NCI-H2081 treated with DMSO at 0.1 percent for 48 hours (cell line): ENCODE measurements at regions not wholly inside any gene's neighbourhood (a gene's known extent, or its start where the extent isn't known, plus 50 kb on each side); places are given as distances from the start of the nearest gene placed in this dataset.
"Not testable (repeated sequence)": the region's sequence is repeated elsewhere in the genome, so short reads cannot be mapped to it uniquely, and the experiment has no call there.

Experiments
- DNase-seq: peaks from one replicate; lab custom pipeline; 2025; lab: John Stamatoyannopoulos, UW

DNA sequence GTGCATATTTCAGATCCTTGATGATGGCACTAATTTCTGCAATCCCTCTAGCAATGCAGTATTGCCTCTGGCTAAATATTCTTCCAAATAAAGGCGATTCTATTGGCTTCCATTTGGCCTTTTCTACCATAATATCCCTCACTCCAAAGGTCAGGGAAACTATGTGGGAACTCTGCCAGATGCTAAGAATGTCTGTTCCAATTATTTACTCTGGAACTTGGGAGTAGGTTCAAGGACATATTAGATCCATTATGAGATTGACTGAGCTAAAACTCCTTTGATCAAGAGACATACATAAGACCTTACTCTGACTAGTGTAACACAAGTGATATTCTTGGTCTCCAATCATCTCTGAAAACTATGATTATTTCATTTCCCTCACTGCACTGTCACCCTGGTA lies 674.5 kb upstream of the NECTIN3 start:
- no peak for DNase-seq

DNA sequence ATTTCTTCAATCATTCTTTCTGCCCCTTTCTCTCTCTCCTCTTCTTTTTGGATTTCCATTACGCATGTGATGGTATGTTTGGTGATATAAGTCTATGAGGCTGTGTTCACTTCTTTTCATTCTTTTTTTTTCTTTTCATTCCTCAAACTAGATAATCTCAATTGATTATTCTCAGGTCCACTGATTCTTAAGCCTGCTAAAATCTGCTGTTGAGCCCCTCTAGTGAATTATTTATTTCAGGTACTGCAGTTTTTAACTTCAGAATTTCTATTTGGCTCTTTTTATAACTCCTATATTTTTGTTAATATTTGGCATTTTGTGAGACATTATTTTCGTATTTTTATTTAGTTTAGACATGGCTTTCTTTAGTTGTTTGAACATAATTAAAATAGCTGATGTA lies 671.3 kb upstream of the NECTIN3 start:
- no peak for DNase-seq

DNA sequence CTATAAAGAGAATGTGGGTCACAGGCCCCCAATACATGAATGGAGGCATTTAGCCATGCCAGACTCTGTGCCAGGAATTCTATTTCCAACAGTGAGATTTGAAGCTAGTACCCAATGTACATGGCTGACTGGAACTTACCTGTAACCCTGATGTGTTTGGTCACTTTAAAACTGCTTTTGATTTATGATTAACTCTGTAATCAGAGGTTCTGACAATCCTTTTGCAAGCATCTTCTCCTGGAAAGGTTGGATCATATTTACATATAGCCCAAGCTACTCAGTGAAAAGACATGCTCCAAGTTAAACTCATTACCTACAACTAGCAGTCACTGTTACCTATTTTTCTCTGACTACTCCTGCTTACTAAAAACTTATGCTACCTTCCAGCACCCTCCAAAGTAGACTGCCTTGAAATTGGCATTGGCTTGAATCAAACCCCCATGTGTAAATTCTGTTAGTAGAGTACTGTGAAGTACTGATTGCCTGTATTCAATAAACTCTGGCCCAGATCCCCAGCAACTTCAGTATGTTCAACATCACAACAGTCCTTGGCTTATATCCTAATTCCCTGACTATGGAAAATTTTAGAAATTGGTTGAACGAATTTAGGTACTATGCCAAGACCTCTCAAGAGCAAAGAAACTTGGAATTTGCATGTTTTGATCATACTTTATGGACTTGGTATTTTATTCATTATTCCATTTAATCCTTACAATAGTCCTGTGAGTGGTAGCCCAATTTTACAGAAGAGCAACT lies 665.6 kb upstream of the NECTIN3 start:
- DNase-seq, result no peak

DNA sequence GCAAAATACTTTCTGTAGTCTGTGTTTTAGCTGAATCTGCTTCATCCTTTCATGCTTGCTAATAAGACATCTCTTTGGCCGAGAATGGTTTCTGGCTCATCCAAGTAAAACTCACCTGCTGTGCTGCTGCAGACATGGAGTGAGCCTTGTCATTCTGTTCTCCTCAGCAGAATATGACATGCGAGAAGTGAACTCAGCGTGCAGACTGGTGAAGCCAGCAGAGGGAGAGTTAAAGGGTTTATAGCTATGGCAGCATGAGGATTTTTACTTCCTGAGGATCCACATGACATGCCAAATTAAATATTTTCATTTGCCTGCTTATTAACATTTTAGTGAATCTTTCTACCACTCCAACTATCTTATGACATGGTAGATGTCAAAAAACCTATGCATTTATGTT lies 658.4 kb upstream of the NECTIN3 start:
- DNase-seq, result no peak

DNA sequence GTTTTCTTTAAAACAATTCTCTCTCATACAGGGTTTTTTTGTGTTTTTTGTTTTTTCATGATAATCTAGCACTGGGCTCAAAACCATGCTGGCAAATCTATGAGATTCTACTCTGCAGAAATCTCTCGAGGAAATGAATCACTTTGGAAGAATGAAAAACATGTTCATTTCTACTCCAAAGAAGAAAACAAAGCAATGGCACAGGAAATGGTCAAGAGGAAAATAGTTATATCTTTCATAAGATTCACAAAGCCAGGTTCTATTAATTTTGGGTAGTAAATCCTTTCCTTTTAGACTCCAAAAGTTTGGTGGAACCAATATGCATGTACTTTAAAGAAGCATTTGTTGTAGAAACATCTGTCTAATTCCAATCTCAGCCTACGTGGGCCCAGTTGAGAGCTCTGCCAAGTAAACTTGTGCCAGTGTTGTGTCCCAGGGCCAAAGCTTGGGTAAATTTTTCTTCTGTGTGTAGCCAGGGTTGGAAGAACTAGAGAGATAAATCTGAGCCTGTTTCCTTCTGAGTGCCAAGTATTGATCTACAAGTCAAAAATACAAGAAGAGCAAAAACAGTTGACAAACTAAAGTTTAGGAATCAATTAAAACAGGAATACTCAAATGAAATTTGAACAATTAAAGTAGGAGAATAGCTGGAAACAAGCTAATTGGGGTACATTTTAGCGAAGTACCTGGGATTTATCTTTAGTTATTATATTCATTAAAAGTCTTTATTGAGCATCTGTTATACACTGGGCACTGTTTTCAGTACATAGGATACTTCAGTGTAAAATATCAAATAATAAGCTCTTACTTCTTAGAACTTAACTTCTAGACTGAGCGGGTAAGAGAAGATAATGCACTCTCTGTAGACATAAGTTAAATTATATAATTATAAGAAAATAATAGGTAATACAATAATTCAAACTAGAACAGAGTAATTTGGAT lies 657.5 kb upstream of the NECTIN3 start:
- no peak for DNase-seq

DNA sequence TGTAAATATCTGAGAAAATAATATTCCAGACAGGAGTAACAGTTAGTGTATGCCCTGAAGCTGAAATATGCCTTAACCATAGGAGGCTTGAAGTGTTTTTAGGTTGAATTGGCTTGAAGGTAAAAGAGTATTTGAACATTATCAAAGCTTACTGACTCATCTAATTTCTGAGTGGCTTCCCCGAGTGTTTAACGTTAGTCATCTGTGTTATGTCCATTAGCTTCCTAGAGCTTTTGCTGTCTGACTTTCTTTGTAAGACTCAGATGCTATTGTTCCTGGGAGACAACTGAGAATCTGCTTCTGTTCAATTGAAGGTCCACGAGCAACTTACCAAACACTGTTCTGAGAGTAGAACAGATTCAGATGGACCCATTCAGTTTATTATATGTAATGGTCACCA lies 656.8 kb upstream of the NECTIN3 start:
- no peak for DNase-seq

DNA sequence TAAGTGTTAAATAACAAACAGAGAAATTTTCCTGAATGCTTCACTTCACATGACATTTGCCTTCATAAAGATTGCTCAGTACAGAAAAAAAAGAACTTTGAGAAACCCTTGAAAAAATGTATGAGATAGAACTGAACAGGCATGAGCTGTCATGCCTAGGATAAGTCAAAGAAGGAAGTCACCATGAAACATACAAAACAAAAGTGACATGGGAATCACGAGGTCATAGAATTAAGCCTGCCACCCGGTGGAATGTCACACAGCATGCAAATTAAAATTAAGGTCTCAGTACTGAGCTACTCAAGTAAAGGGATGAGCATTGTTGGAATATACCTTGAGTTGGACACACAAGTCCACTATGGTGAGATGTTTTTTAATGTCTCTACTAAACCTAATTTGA lies 652.5 kb upstream of the NECTIN3 start:
- no peak for DNase-seq

DNA sequence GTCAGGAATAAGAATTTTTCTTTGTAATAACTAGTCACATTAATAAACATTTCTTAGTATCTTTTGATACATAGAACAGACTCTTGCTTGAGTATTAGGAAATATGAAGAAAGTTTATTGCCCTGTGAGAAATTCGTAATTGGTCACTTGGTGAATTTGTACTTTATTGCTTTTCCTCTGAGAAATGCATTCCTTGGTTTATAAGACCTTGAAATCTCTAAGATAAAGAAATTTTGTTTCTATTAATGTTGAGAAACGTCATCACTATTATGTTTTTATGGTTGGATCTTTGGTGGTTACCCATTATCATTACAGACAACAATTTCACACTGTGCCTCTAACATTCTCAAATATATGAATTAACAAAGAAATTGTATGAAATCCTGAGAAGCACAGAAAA lies 652.0 kb upstream of the NECTIN3 start:
- DNase-seq, result no peak

DNA sequence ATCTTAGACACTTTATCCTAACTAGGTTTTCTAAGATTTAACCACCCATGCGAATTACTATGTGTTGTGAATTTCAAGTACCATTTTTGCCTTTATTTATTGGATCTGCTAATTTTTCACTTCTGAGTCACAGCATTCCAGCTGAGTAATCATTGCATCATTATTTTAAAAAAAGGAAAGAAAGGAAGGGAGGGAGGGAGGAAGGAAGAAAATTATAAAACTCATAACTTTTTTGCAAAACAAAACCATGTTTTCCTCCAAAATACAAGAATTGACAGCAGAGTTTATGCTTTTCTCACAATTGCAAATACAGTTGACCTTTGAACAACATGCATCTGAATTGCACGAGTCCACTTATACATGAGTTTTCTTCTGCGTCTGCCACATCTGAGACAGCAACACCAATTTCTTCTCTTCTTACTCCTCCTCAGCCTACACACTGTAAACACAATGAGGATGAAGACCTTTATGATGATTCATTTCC lies 651.4 kb upstream of the NECTIN3 start:
- no peak for DNase-seq

DNA sequence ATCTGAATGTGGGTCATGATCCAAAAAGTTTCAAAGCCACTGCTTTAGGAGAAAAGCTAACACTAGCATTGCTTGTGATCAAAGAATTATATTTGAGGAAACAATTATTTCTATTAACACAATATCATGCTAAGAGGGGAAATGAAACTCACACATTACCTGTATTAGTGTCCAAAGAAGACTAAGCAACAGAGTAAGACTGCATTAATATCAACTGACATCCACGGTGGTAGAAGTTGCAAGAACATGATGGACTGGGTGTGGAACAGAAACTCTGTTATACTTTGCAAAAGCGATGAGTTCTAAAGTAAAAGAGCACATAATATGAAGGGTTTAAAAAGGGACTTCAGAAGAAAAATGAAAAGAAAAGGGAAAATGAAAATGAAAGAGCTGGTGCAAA lies 648.3 kb upstream of the NECTIN3 start:
- no peak for DNase-seq

DNA sequence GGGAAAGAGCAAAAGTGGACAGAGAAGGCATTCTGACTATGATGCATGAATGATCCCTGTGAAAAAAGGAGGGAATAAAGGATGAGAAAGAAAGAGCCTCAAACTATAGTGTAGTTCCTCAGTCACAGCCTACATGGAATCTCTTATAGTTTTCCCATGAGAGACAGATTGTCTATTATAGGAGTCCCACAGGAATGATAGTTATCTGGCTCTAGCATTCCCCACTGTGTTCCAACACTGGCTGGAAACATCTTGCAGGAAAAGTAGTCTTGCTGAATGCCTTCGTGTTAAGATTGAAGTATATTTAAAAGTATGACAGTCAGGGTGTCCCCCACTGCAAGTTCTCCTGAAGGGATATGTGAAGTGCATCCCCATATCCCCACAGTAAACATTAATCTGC lies 641.5 kb upstream of the NECTIN3 start:
- DNase-seq, result no peak

DNA sequence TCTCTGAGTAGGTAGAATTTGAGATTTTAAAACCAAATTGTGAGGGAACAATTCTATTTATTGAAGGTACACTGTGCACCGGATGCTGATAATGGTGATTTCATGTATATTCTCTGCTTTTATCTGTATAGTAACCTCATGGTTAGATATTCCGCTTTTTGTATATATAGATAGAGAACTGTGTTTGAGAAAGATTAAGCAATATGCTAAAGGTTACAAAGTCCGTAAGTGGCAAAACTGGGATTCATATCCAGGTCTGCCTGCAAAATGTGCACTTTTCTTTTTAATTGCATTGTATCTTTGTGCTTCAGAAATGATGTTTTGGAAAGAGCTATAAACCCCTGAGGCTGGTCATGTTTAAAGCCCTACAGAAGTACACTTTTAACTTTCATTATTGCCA lies 635.4 kb upstream of the NECTIN3 start:
- DNase-seq, result no peak

DNA sequence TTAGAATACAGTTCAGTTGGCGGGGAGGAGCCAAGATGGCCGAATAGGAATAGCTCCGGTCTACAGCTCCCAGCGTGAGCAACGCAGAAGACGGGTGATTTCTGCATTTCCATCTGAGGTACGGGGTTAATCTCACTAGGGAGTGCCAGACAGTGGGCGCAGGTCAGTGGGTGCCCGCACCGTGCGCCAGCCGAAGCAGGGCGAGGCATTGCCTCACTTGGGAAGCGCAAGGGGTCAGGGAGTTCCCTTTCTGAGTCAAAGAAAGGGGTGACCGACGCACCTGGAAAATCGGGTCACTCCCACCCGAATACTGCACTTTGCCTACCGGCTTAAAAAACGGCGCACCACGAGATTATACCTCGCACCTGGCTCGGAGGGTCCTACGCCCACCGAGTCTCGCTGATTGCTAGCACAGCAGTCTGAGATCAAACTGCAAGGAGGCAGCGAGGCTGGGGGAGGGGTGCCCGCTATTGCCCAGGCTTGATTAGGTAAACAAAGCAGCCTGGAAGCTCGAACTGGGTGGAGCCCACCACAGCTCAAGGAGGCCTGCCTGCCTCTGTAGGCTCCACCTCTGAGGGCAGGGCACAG lies 631.5 kb upstream of the NECTIN3 start:
- DNase-seq, result not testable (repeated sequence)

DNA sequence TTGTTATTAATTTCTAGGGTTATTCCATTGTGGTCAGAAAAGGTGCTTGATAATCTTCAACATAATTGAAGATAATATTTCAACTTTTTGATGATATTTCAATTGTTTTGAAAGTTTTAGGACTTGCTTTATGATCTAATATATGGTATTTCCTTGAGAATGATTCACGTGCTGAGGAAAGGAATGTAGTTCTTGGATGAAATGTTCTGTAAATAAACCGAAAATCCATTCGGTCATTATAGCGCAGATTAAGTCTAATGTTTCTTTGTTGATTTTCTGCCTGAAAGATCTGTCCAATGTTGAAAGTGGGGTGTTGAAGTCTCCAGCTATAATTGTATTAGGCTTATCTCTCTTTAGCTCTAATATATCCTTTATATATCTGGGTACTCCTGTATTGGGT lies 617.5 kb upstream of the NECTIN3 start:
- DNase-seq, result no peak

DNA sequence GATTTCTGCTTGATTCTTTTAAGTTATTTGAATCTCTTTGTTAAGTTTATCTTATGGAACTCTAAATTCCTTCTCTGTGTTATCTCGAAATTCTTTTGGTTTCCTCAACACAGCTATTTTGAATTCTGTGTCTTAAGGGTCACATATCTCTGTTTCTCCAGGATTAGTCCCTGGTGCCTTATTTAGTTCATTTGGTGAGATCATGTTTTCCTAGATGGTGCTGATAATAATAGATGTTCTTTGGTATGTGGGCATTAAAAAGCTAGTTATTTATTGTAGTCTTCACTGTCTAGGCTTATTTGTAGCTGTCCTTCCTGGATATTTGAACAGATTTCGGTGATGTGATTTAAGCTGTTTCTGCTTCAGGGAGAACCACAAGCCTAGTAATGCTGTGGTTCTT lies 615.6 kb upstream of the NECTIN3 start:
- DNase-seq, result no peak

DNA sequence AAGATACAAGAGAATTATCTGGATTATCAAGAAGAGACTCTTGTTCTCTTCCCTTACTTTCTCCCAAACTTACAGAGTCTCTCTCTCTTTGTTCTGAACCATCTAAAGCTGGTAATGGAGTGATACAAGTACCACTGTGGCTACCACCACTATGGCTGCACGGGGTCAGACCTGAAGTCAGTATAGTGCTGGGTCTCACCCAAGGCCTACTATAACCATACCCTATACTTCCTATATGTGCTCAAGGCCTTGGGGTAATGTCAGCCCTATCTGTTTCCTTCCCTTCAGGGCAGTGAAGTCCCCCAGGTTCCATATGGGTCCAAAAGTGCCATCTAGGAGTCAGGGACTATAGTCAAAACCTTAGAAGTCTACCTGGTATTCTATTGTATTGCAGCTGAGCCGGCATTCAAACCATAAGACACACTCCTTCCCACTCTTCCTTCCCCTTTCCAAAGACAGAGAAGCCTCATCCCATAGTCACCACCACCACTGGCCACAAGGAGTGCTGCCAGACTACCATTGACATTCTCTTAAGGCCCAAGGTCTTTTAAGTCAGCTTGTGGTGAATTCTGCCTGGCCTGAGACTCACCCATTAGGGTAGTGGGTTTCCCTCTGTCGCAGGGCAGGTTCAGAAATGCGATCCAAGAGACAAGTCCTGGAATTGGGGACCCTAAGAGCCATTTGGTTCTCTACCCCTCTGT lies 615.0 kb upstream of the NECTIN3 start:
- no peak for DNase-seq

DNA sequence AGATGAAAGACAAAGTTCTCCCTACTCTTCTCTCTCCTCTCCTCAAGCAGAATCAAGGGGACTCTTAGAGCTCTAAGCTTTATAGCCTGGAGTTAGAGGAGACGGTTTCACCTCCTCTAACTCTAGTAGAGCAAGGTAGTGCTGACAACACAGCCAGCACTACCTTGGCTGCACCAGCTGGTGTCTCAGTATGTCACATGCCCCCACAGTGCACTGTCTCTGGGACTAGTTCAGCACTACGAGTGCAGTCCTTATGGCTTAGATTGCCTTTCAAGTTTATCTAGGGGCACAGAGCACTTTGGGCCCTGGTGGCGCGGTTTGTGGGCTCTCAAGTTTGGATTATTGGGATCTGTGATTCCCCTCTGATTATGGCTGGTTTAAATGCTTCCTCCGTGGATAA lies 614.1 kb upstream of the NECTIN3 start:
- no peak for DNase-seq

DNA sequence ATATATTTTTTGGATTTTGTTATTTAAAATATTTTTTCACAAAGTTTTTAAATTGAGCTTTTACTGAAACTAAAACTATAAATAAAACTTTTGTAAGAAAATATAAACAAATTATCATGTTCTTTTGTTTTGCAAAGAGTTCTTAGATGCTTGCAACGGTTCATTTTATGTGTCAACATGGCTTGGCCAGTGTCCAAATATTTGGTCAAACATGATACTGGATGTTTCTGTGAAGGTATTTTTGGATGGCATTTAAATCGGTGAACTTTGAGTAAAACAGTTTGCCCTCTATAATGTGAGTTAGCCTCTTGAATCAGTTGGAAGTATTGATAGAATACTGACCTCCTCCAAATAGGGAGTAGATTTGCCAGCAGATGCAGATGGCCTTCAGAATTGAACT lies 612.6 kb upstream of the NECTIN3 start:
- DNase-seq, result no peak

DNA sequence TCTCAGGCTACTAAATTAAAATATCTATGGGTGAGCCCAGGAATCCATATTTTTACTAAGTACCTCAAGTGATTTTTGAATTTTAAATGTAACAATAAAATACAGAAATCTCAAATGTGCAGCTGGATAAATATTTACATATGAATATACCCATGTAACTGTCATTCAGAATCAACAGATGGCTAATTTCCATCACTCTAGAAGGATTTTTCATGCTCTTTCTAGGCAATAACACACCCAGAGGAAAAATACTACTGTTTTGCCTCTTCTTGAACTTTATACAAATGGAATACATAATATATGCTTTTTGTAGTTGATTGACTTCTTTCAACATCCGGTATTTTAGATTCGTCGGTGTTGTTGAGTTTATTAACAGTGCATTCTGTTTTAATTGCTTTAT lies 601.3 kb upstream of the NECTIN3 start:
- no peak for DNase-seq

DNA sequence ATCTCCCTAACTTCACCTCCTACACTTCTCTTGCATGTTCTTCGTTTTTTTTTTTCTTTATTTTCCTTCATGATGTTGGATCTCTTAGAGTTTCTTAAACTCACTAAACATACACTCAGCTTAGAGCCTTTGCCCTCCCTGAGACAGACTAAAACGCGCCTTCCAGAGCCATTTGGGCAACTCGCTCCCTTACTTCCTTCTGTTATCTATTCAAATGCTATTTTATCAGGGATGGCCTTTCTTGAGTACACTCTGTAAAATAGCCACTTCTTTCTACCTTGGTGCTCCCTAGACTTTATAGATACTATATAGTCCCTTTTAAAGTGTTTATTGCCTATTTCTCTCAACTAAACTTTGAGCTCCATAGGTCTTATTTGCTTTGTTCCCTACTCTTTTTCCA lies 598.2 kb upstream of the NECTIN3 start:
- DNase-seq, result no peak

DNA sequence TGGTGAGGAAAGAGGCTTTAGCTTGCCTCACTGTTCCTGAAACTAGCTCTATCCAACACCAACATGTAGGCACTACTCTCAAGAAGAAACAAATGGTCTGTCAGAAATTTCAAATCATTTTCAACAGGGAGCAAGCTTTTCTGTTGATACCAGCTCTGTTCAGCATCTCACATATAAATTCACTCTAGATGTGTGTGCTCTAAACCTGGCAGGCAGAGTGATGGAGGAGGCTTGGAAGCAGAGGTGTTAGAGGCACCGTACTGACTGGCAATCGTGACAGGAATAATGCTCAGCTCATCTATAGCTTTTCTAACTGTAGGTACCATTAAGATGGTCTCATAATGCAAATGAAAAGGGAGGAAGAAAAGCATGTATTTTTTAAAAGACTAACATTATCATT lies 597.2 kb upstream of the NECTIN3 start:
- DNase-seq, result no peak

DNA sequence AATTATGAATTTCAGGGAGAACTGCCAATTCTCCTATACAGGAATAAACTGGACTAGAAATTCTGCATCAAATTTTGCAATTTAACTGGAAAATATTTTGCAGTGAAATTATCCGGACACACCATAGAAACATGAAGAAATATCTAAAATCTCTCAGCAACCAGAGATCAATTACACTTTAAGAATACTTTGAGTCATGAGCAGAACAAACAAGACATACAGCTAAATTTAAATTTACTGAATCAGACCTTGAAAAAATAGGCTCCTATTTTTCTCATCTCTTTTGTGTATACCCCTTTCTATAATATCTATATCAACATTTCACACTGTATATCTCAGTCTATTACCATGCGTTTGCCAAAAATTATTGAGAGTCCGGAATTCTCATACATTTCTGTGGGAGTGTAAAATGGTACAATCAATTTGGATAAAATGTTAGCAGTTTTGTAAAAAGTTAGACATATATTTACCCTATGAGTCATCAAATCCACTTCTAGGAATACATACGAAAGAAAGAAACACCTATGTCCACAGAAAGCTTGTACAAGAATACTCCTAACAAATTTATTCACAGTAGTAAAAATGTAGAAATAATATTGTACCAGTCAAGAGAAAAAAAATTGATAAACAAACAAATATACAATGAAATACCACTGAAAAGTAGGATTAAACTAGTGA lies 593.1 kb upstream of the NECTIN3 start:
- DNase-seq, result no peak
